G401 (cell line): ENCODE measurements at regions not wholly inside any gene's neighbourhood (a gene's known extent, or its start where the extent isn't known, plus 50 kb on each side); places are given as distances from the start of the nearest gene placed in this dataset.
A peak's percentile ranks its signal among the peaks of the same experiment; 100 is the strongest.
"Not testable (repeated sequence)": the region's sequence is repeated elsewhere in the genome, so short reads cannot be mapped to it uniquely, and the experiment has no call there.

Experiments used
- DNase-seq: peaks from one replicate; pipeline ENCODE4 v3.0.0-alpha.2; 2015; ENCODE audit warnings: low spot score
- in situ Hi-C: cut with HindIII; loops from 2 replicates; pipeline ENCODE4 v1.10.0; 2016; ENCODE audit warnings: low sequenced_read_pairs, mixed read lengths

- in situ Hi-C loops = no loop called here
- DNase-seq = no peak
These were observed 232.6 kb downstream of the FAT3 start for GRCh38 chr11:92457250-92457649.

GRCh38 chr11:92458486-92458885 lies 233.9 kb downstream of the FAT3 start:
- in situ Hi-C loops = no loop called here
- DNase-seq = no peak

GRCh38 chr11:92460213-92460612 lies 235.6 kb downstream of the FAT3 start:
- in situ Hi-C loops = no loop called here
- DNase-seq = peak; percentile 17

GRCh38 chr11:92461447-92461846 lies 236.8 kb downstream of the FAT3 start:
- in situ Hi-C loops = no loop called here
- no peak for DNase-seq

GRCh38 chr11:92462821-92463220 lies 238.2 kb downstream of the FAT3 start:
- in situ Hi-C loops = no loop called here
- no peak for DNase-seq

GRCh38 chr11:92464822-92465221 lies 240.2 kb downstream of the FAT3 start:
- in situ Hi-C loops = no loop called here
- DNase-seq = no peak

- DNase-seq, in situ Hi-C loops: not testable (repeated sequence)
These were observed 240.8 kb downstream of the FAT3 start for GRCh38 chr11:92465410-92465809.

GRCh38 chr11:92473736-92474135 lies 249.1 kb downstream of the FAT3 start:
- in situ Hi-C loops = no loop called here
- DNase-seq = no peak

- in situ Hi-C loops = no loop called here
- DNase-seq = no peak
These were observed 250.7 kb downstream of the FAT3 start for GRCh38 chr11:92475316-92475715.

- in situ Hi-C loops = no loop called here
- no peak for DNase-seq
These were observed 251.2 kb downstream of the FAT3 start for GRCh38 chr11:92475819-92476218.

GRCh38 chr11:92477686-92478085 lies 253.1 kb downstream of the FAT3 start:
- in situ Hi-C loops = no loop called here
- DNase-seq = no peak

GRCh38 chr11:92480499-92480898 lies 255.9 kb downstream of the FAT3 start:
- in situ Hi-C loops = no loop called here
- no peak for DNase-seq

- no peak for DNase-seq
- in situ Hi-C loops = no loop called here
These were observed 258.0 kb downstream of the FAT3 start for GRCh38 chr11:92482492-92483060.

- DNase-seq = no peak
- in situ Hi-C loops = no loop called here
These were observed 260.0 kb downstream of the FAT3 start for GRCh38 chr11:92484570-92484969.

- in situ Hi-C loops = no loop called here
- DNase-seq = no peak
These were observed 265.3 kb downstream of the FAT3 start for GRCh38 chr11:92489826-92490399.

GRCh38 chr11:92492372-92492771 lies 267.8 kb downstream of the FAT3 start:
- no peak for DNase-seq
- in situ Hi-C loops = no loop called here

GRCh38 chr11:92495107-92495793 lies 270.6 kb downstream of the FAT3 start:
- in situ Hi-C loops = no loop called here

GRCh38 chr11:92500453-92500852 lies 275.8 kb downstream of the FAT3 start:
- in situ Hi-C loops = no loop called here
- DNase-seq = no peak

More at GRCh38 chr11:92495107-92495793, 270.6 kb downstream of the FAT3 start:
- no peak for DNase-seq

- in situ Hi-C loops = no loop called here
- no peak for DNase-seq
These were observed 276.6 kb downstream of the FAT3 start for GRCh38 chr11:92501066-92501739.

- in situ Hi-C loops = no loop called here
- DNase-seq = no peak
These were observed 279.4 kb downstream of the FAT3 start for GRCh38 chr11:92504004-92504403.
